Right lobe of liver (tissue), 4 donors: ENCODE measurements at regions not wholly inside any gene's neighbourhood (a gene's known extent, or its start where the extent isn't known, plus 50 kb on each side); places are given as distances from the start of the nearest gene placed in this dataset.

Experiments used
- CTCF ChIP-seq, 4 donors: fragments of 200-600 bp in 3 of 4; fragments of 450-650 bp in 1 of 4; IDR thresholded peaks; one replicate each; pipeline versions ENCODE4 v1.5.1 to v1.8.0; 2016 to 2022; ENCODE audit warnings: antibody characterized with exemption in 4 of 4, mild to moderate bottlenecking in 2 of 4
- POLR2A ChIP-seq: fragments of 450-650 bp; IDR thresholded peaks from one replicate; pipeline ENCODE4 v1.6.1; 2017; ENCODE audit warnings: antibody characterized with exemption, mild to moderate bottlenecking
- donor health status: DM: no; HTN: no; CAD: no.
- donor health status: DM: no; HTN: no; CAD: no.
- donor health status: DM: no; HTN: yes; CAD: no.

GRCh38 chr6:113289166-113289565, 568.0 kb upstream of the MARCKS start:
- TF ChIP-seq CTCF (IDR thresholded peaks at IDR 0.05) (no peak), POLR2A (no peak)
